Occipital lobe (tissue), 1 donor: ENCODE measurements at regions not wholly inside any gene's neighbourhood (a gene's known extent, or its start where the extent isn't known, plus 50 kb on each side); places are given as distances from the start of the nearest gene placed in this dataset.

Experiments
- DNase-seq: peaks from one replicate; lab custom pipeline; 2025; lab: John Stamatoyannopoulos, UW

GRCh38 chr7:45451342-45452035 is 122.7 kb upstream of the ADCY1 start:
- no peak for DNase-seq

GRCh38 chr7:45454771-45455170 is 119.4 kb upstream of the ADCY1 start:
- DNase-seq: no peak

- no peak for DNase-seq
These were observed 118.5 kb upstream of the ADCY1 start for GRCh38 chr7:45455662-45456061.

- DNase-seq: no peak
These were observed 118.1 kb upstream of the ADCY1 start for GRCh38 chr7:45456105-45456504.

GRCh38 chr7:45456747-45457524 is 117.2 kb upstream of the ADCY1 start:
- no peak for DNase-seq

- no peak for DNase-seq
These were observed 116.6 kb upstream of the ADCY1 start for GRCh38 chr7:45457591-45457990.

- no peak for DNase-seq
These were observed 114.7 kb upstream of the ADCY1 start for GRCh38 chr7:45459476-45459875.

- no peak for DNase-seq
These were observed 113.8 kb upstream of the ADCY1 start for GRCh38 chr7:45460379-45460778.

GRCh38 chr7:45461026-45461425 is 113.1 kb upstream of the ADCY1 start:
- DNase-seq: no peak

GRCh38 chr7:45469103-45469502 is 105.1 kb upstream of the ADCY1 start:
- no peak for DNase-seq

GRCh38 chr7:45470031-45470430 is 104.1 kb upstream of the ADCY1 start:
- DNase-seq: no peak

- no peak for DNase-seq
These were observed 94.4 kb upstream of the ADCY1 start for GRCh38 chr7:45479781-45480180.

- no peak for DNase-seq
These were observed 91.7 kb upstream of the ADCY1 start for GRCh38 chr7:45482451-45482850.

GRCh38 chr7:45484094-45484493 is 90.1 kb upstream of the ADCY1 start:
- no peak for DNase-seq

- no peak for DNase-seq
These were observed 87.6 kb upstream of the ADCY1 start for GRCh38 chr7:45486575-45486974.

- no peak for DNase-seq
These were observed 79.3 kb upstream of the ADCY1 start for GRCh38 chr7:45494885-45495284.

- no peak for DNase-seq
These were observed 78.5 kb upstream of the ADCY1 start for GRCh38 chr7:45495618-45496017.

GRCh38 chr7:45500257-45500656 is 73.9 kb upstream of the ADCY1 start:
- DNase-seq: no peak

GRCh38 chr7:45501791-45502190 is 72.4 kb upstream of the ADCY1 start:
- DNase-seq: no peak

- DNase-seq: no peak
These were observed 68.1 kb upstream of the ADCY1 start for GRCh38 chr7:45506059-45506458.

GRCh38 chr7:45509222-45509621 is 64.9 kb upstream of the ADCY1 start:
- no peak for DNase-seq

GRCh38 chr7:45511721-45512597 is 62.2 kb upstream of the ADCY1 start:
- DNase-seq: no peak
